Suprapubic skin (tissue), 3 donors: ENCODE measurements at regions not wholly inside any gene's neighbourhood (a gene's known extent, or its start where the extent isn't known, plus 50 kb on each side); places are given as distances from the start of the nearest gene placed in this dataset.

ENCODE experiments used
- CTCF ChIP-seq, 2 donors: fragments of 200-600 bp in 1 of 2; fragments of 450-650 bp in 1 of 2; sonication (generic) in 1 of 2; IDR thresholded peaks; one replicate each; pipeline ENCODE4 v1.5.1; 2016 to 2019; ENCODE audit warnings: antibody characterized with exemption in 2 of 2, mild to moderate bottlenecking in 1 of 2, moderate library complexity in 1 of 2
- POLR2AphosphoS5 ChIP-seq, 3 donors: sonication (generic); formaldehyde crosslinking; IDR thresholded peaks; one replicate each; pipeline ENCODE4 v1.6.1; 2017; ENCODE audit warnings: antibody characterized with exemption in 3 of 3

- TF ChIP-seq CTCF (IDR thresholded peaks at IDR 0.05) = no peak
- no peak for TF ChIP-seq POLR2AphosphoS5 (IDR thresholded peaks at IDR 0.05)
Observed at GRCh38 chr22:47583959-47584562, 821.6 kb downstream of the TBC1D22A start.
